Cardiac muscle cell (in vitro differentiated cells and primary cell): ENCODE measurements at regions not wholly inside any gene's neighbourhood (a gene's known extent, or its start where the extent isn't known, plus 50 kb on each side); places are given as distances from the start of the nearest gene placed in this dataset.

Experiments used
- DNase-seq, 2 donors: peaks; one replicate each; pipeline versions ENCODE4 v3.0.0 to v3.0.0-alpha.2; 2010 to 2017; ENCODE audit warnings: low read depth in 1 of 2, low spot score in 1 of 2
- H3K27ac ChIP-seq: fragments of 200-600 bp; sonication (generic); 2 replicates; pipeline ENCODE4 v1.5.1; 2016
- H3K27me3 ChIP-seq: fragments of 200-600 bp; sonication (generic); 2 replicates; pipeline ENCODE4 v1.6.0; 2016; ENCODE audit warnings: control low read depth
- H3K36me3 ChIP-seq: fragments of 200-600 bp; sonication (generic); 2 replicates; pipeline ENCODE4 v1.5.1; 2016; ENCODE audit warnings: control low read depth
- H3K4me1 ChIP-seq: fragments of 200-600 bp; sonication (generic); 2 replicates; pipeline ENCODE4 v1.8.1; 2017; ENCODE audit warnings: low read depth, mild to moderate bottlenecking, mixed run types
- H3K4me3 ChIP-seq: fragments of 200-600 bp; sonication (generic); 2 replicates; pipeline ENCODE4 v1.5.1; 2016; ENCODE audit warnings: mild to moderate bottlenecking
- H3K9me3 ChIP-seq: fragments of 200-600 bp; sonication (generic); 2 replicates; pipeline ENCODE4 v1.5.1; 2017; ENCODE audit warnings: low read depth, mild to moderate bottlenecking, control low read depth
- CTCF ChIP-seq: IDR thresholded peaks from 2 replicates; pipeline ENCODE4 v1.5.1; 2012; ENCODE audit warnings: low read depth, mild to moderate bottlenecking, low read length

DNA sequence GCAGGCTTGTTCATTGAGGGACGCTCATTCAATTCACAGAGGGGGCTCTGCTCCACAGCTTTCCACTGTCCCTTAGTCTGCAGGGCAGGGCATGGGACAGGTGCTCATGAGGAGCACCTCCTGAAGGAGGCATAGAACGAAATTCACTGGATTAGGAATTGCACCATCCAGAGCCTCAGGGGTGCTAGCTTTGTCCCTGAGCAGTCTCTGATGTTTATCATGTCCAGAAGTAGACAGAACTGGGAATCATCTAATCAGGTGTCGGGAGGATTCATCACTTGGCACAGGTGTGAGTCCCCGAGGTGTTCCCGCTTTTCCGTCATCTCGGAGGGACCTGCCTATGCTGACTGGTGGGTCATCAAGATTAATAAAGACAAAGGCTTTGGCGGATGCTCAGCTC is 321.4 kb downstream of the AJAP1 start:
- Histone ChIP-seq H3K4me3 (no peak overlapping the region), H3K27ac (no peak overlapping the region), H3K4me1 (no peaks in the 10 kb centered on the region), H3K36me3 (no peaks in the 10 kb centered on the region), H3K9me3 (no peaks in the 10 kb centered on the region), H3K27me3 (no peaks in the 10 kb centered on the region)
- no peak for DNase-seq
- no peak for TF ChIP-seq CTCF

- Histone ChIP-seq H3K9me3 (no peaks in the 10 kb centered on the region), H3K27me3 (no peaks in the 10 kb centered on the region), H3K4me3 (no peak overlapping the region), H3K27ac (no peak overlapping the region), H3K36me3 (no peaks in the 10 kb centered on the region), H3K4me1 (no peaks in the 10 kb centered on the region)
- no peak for DNase-seq
- no peak for TF ChIP-seq CTCF
Measured at GRCh38 chr1:4974981-4975685, 320.7 kb downstream of the AJAP1 start.

DNA sequence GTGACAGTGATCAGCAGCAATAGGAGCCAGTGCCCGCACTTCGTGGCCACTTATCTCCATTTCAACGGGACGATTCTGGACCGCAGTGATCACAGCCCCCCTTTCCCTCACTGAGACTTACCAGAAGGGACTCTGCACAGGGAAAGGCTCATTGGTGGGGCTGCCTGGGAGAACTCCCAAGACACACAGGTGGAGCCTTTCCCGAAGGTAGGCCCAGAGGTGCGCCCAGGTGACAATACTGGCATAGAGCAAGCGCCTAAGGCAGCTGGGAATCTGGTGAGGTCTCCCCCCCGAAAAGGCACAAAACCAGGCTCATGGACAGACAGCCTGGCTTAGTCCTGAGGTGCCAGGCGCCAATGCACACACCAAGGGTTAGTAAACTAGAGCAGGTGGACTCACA is 318.9 kb downstream of the AJAP1 start:
- no peak for DNase-seq
- H3K4me3 ChIP-seq, result no peak overlapping the region
- no peak overlapping the region for H3K27ac ChIP-seq
- H3K27me3 ChIP-seq, result no peaks in the 10 kb centered on the region
- no peaks in the 10 kb centered on the region for H3K9me3 ChIP-seq
- no peaks in the 10 kb centered on the region for H3K4me1 ChIP-seq
- H3K36me3 ChIP-seq, result no peaks in the 10 kb centered on the region
- no peak for TF ChIP-seq CTCF

GRCh38 chr1:4972761-4973320 is 318.4 kb downstream of the AJAP1 start:
- Histone ChIP-seq H3K4me3 (no peak overlapping the region), H3K27ac (no peak overlapping the region), H3K27me3 (no peaks in the 10 kb centered on the region), H3K36me3 (no peaks in the 10 kb centered on the region), H3K4me1 (no peaks in the 10 kb centered on the region), H3K9me3 (no peaks in the 10 kb centered on the region)
- no peak for DNase-seq
- TF ChIP-seq CTCF, result no peak

DNA sequence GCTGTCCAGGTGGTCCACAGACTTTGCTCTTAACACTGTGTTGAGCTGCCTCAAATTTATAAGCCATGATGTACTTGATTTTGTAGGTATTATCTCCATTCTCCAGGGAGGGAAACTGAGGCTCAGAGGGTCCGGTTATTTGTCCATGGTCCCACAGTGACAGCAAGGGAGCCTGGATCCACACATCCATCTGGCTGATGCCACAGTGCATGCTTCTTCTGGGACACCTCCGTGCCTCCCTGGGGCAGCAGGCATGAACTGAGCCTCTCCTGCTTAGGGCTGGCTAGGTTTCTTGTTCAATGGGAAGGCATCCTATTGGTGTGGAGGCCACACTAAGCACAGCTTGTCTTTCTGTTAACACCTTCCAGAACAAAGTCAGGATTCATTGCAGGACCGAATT is 317.3 kb downstream of the AJAP1 start:
- no peak for TF ChIP-seq CTCF
- no peaks in the 10 kb centered on the region for H3K4me1 ChIP-seq
- no peaks in the 10 kb centered on the region for H3K9me3 ChIP-seq
- H3K27ac ChIP-seq, result no peak overlapping the region
- no peaks in the 10 kb centered on the region for H3K27me3 ChIP-seq
- H3K36me3 ChIP-seq, result no peaks in the 10 kb centered on the region
- no peak overlapping the region for H3K4me3 ChIP-seq
- DNase-seq, result no peak
